Immature natural killer cell (primary cell): ENCODE measurements at regions not wholly inside any gene's neighbourhood (a gene's known extent, or its start where the extent isn't known, plus 50 kb on each side); places are given as distances from the start of the nearest gene placed in this dataset.

ENCODE experiments used
- DNase-seq, 3 donors: peaks; one replicate each; pipeline ENCODE4 v3.0.0; 2022; ENCODE audit warnings: mixed read lengths in 1 of 3
- H3K27ac Mint-ChIP-seq, 6 donors: one replicate each; pipeline ENCODE4 v1.8.0; 2020; ENCODE audit warnings: mixed read lengths in 6 of 6, mild to moderate bottlenecking in 5 of 6, inconsistent platforms in 4 of 6, moderate library complexity in 3 of 6
- H3K27me3 Mint-ChIP-seq, 3 donors: one replicate each; pipeline ENCODE4 v1.8.0; 2020 to 2021; ENCODE audit warnings: low read depth in 3 of 3, mild to moderate bottlenecking in 3 of 3, mixed read lengths in 3 of 3, moderate library complexity in 3 of 3, inconsistent platforms in 1 of 3
- H3K36me3 Mint-ChIP-seq, 3 donors: one replicate each; pipeline ENCODE4 v1.8.0; 2020; ENCODE audit warnings: mixed read lengths in 3 of 3, inconsistent platforms in 2 of 3, mild to moderate bottlenecking in 2 of 3
- H3K4me1 Mint-ChIP-seq, 2 donors: one replicate each; pipeline ENCODE4 v1.8.0; 2020; ENCODE audit warnings: inconsistent platforms in 2 of 2, mild to moderate bottlenecking in 2 of 2, mixed read lengths in 2 of 2, moderate library complexity in 1 of 2
- H3K4me3 Mint-ChIP-seq, 5 donors: one replicate each; pipeline ENCODE4 v1.8.0; 2020; ENCODE audit warnings: mild to moderate bottlenecking in 5 of 5, mixed read lengths in 5 of 5, inconsistent platforms in 3 of 5, moderate library complexity in 3 of 5
- H3K9me3 Mint-ChIP-seq, 6 donors: one replicate each; pipeline ENCODE4 v1.8.0; 2020; ENCODE audit warnings: mild to moderate bottlenecking in 6 of 6, mixed read lengths in 6 of 6, inconsistent platforms in 4 of 6, moderate library complexity in 3 of 6

DNA sequence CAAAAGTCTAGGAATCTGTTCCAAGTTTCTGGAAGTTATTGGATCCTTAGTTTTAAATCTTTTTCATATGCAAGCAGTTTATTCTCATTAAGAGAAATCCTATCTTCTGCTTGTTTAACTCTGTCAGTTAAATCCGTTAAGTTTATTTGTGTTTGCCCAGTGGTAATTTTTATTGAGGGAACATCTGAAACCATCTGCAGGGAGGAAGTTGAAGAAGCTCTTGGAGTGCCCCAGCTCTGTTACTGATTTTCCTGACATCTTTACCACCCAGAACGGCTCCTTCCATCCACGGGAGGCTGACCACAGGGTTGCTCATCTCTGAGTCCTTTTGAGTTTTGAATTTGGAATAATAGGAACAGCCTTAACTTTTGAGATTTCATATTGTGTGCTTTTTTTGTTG is 99.9 kb upstream of the ZNF618 start:
- no peaks in the 10 kb centered on the region for H3K9me3 Mint-ChIP-seq
- no peaks in the 10 kb centered on the region for H3K4me1 Mint-ChIP-seq
- DNase-seq, result no peak

DNA sequence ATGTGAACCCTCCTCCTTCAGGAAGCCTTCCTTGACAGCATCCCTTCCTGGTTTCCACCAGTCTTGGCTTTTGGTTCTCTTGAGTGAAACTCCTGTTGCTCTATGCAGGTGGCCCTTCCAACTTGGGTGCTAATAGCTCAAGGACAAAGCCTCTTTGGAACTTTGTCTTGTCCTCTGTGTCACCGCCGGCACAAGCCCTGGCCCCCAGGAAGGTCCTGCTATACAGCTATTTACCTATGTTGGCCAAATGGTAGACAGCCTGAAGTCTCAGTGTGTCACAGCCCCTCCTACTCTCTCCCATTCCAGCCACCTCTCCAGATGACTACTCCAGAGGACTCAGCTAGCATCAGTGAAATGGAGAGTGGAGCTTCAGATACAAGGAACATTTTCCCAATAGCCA is 94.7 kb upstream of the ZNF618 start:
- Mint-ChIP-seq H3K27me3 (peaks cover 0 to 5% (median 3%) of the 10 kb centered on the region in 3 donors), H3K4me3 (no peak overlapping the region), H3K27ac (no peak overlapping the region), H3K9me3 (no peaks in the 10 kb centered on the region), H3K36me3 (no peaks in the 10 kb centered on the region), H3K4me1 (no peaks in the 10 kb centered on the region)
- no peak for DNase-seq

More for the DNA sequence above, 99.9 kb upstream of the ZNF618 start:
- Mint-ChIP-seq H3K27me3 (peaks cover 1 to 6% (median 4%) of the 10 kb centered on the region in 3 donors), H3K27ac (no peak overlapping the region), H3K36me3 (no peaks in the 10 kb centered on the region), H3K4me3 (no peak overlapping the region)

DNA sequence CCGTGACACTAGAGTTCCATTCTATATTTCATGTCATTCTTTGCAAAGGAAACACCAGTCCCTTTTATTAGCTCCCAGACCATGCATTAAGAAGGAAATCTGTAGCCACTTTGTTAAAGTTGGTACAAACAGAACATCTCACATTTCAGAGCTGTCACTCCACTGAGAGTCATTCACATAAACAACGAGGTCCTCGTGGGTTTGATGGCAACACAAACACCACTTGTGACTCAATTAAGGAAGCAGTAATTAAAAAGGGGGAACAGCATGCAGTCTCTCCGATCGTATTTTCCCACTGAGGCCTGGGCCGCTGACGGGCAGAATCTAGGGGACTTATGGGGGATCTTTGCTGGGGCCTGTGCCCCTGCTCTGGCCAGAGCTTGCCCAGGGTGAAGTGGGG is 94.2 kb upstream of the ZNF618 start:
- Mint-ChIP-seq H3K9me3 (no peaks in the 10 kb centered on the region), H3K36me3 (no peaks in the 10 kb centered on the region), H3K27ac (no peak overlapping the region), H3K4me1 (no peaks in the 10 kb centered on the region), H3K27me3 (peaks cover 0 to 5% (median 3%) of the 10 kb centered on the region in 3 donors), H3K4me3 (no peak overlapping the region)
- no peak for DNase-seq

DNA sequence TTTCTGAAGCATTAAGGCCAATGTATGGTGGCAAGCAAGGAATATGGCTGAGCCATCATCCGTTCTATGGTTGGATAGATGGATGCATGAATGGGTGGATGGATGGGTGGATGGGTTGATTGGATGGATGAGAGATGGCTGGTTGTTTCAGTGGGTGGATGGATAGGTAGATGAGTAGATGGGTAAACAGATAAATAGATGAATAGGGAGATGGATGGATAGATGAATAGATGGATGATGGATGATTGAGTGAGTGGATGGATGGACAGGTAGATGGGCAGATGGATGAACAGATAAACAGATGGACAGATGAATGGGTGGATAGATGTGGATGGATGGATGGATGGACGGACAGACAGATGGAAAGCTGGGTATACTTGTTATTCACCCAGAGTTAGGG is 92.6 kb upstream of the ZNF618 start:
- Mint-ChIP-seq H3K4me3 (no peak overlapping the region), H3K36me3 (no peaks in the 10 kb centered on the region), H3K27me3 (peaks cover 0 to 5% (median 3%) of the 10 kb centered on the region in 3 donors), H3K4me1 (no peaks in the 10 kb centered on the region), H3K9me3 (no peaks in the 10 kb centered on the region), H3K27ac (no peak overlapping the region)
- DNase-seq, result no peak

DNA sequence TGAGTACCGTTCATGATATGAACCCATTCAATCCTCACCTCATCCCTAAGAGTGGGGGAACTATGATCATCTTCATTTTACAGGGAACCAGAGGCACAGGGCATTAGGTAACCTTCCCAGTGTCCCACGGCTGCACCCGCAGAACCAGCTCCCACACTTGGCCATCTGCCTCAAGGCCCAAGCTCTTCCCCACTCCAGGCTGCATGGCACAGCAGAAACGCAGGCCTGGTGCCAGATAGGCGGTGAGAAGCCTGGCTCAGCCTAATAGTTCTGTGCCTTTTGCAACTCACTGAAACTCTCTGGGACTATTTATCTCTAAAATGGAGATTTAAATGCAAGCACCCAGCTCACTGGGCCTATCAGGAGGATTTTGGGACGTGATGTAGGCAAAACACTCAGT is 90.8 kb upstream of the ZNF618 start:
- no peaks in the 10 kb centered on the region for H3K4me1 Mint-ChIP-seq
- no peak for DNase-seq
- no peak overlapping the region for H3K4me3 Mint-ChIP-seq
- no peaks in the 10 kb centered on the region for H3K9me3 Mint-ChIP-seq
- H3K27ac Mint-ChIP-seq, result no peak overlapping the region
- H3K36me3 Mint-ChIP-seq, result no peaks in the 10 kb centered on the region
- H3K27me3 Mint-ChIP-seq, result peaks cover 0 to 5% (median 3%) of the 10 kb centered on the region in 3 donors

DNA sequence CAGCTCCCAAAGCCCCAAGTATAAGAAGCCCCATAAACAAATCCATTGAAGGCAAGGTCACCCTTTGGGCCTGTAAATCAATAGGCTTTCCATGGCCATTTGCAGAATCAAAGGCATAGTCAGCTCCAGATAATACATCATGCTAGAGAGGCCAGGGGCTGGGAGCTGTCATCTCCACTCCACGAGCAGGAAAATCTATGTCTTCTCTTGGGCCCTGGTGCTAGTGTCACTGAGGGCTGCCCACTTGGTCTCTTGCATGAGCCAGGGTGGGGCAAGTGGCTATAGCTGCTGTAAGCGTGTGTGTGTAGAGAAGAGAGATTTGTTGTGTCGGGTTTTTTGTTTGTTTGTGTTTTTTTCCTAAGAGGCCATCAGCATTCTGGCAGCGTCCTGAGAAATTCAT is 90.0 kb upstream of the ZNF618 start:
- DNase-seq, result no peak
- no peak overlapping the region for H3K27ac Mint-ChIP-seq
- no peaks in the 10 kb centered on the region for H3K4me1 Mint-ChIP-seq
- H3K36me3 Mint-ChIP-seq, result no peaks in the 10 kb centered on the region
- peaks cover 0 to 5% (median 3%) of the 10 kb centered on the region in 3 donors for H3K27me3 Mint-ChIP-seq
- no peaks in the 10 kb centered on the region for H3K9me3 Mint-ChIP-seq
- H3K4me3 Mint-ChIP-seq, result no peak overlapping the region

DNA sequence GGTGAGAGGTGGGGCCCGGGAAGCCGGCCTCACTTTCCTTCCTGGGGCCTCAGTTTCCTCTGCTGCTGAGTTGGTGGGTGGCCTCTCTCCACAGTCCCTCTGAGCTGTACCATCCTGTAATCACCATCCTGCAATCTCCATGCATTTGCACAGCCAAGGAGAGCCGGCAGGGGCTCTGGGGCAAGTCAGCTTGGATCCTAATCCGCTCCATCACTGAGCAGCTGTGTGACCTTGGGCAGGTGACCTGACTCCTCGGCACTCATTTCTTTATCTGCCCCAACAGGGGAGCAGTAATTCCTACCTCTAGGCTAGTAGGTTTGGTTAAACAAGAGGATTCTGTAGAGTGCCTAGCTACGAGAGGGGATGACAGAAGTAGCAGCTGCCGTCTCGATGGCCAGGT is 88.2 kb upstream of the ZNF618 start:
- DNase-seq, result no peak
- Mint-ChIP-seq H3K4me3 (no peak overlapping the region), H3K36me3 (no peaks in the 10 kb centered on the region), H3K27me3 (peaks cover 0 to 5% (median 2%) of the 10 kb centered on the region in 3 donors), H3K4me1 (no peaks in the 10 kb centered on the region), H3K27ac (no peak overlapping the region), H3K9me3 (no peaks in the 10 kb centered on the region)

DNA sequence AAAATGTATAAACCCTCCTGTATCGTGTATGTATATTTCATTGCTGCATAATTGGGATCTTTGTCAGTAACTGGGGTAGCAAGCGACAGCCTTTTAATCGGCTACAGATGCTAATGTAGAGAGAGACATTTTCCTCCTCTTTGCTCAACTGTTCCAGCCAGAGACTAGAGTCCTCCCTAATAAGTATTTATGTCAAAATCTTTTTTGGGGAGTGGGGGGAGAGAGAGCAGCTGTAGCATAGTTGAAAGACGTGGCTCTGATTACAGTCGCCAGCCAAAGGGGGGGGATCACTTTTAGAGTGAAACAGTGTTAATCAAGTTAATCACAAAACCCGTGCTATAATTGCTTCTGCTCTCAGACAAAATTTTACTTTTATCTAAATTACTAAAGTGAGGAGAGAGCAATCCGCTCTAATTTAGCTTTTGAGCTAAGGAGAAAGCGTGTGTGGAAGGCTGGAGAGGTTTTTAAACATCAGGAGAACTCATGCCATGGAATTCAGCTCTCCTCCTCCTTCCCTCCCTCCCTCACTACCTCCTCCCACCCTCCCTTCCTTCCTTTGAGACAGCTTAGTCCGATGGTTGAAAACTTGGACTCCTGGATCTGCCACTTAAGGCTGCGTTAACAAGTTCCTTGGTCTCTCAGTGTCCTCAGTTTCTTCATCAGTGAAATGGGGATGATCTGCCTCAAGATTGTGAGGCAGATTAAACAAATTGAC is 87.3 kb upstream of the ZNF618 start:
- Mint-ChIP-seq H3K36me3 (no peaks in the 10 kb centered on the region), H3K27me3 (peaks cover 0 to 2% (median 2%) of the 10 kb centered on the region in 3 donors), H3K9me3 (no peaks in the 10 kb centered on the region), H3K4me3 (no peak overlapping the region), H3K4me1 (no peaks in the 10 kb centered on the region), H3K27ac (no peak overlapping the region)
- no peak for DNase-seq

DNA sequence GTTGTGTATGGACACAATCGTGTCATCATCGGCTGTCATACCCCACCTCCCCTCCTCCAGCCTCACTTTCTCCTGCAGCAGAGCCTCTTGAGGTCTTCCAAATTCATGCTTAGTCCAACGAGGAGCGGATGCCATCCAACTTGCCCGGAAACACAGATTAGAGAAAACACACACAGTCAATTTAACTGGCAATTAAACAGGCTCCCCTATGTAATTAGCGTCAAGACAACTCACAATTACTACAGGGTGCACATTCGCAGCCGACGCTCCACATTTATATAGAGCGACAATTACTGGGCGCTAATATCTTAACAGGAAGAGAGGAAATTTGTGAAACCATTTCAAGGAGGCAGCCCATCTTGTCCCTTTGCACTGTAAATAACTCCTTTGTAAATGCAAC is 86.0 kb upstream of the ZNF618 start:
- Mint-ChIP-seq H3K36me3 (no peaks in the 10 kb centered on the region), H3K4me3 (no peak overlapping the region), H3K9me3 (no peaks in the 10 kb centered on the region)

DNA sequence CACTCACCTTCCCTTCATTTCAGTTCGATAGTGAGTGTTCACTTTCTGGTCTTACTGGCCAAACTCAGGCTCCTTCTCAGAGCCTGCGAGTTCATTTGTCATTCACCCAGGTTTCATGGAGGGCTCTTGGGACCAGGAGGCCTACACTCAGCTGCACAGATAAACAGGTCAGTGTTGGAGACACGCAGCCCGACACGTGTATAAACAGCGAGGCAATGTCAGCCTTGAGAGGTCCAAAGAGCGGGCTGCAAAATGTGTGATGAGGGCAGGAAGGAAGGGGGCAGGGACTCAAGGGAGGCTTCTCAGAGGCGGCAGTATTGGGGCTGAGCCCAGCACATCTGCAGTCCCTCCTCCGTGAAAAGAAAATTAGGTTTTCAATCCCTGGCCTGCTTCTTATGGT is 82.6 kb upstream of the ZNF618 start:
- DNase-seq, result no peak
- no peak overlapping the region for H3K4me3 Mint-ChIP-seq
- peaks cover 0 to 4% (median 0%) of the 10 kb centered on the region in 3 donors for H3K27me3 Mint-ChIP-seq
- H3K27ac Mint-ChIP-seq, result no peak overlapping the region
- H3K4me1 Mint-ChIP-seq, result no peaks in the 10 kb centered on the region
- H3K36me3 Mint-ChIP-seq, result peaks cover 0 to 4% (median 0%) of the 10 kb centered on the region in 3 donors
- H3K9me3 Mint-ChIP-seq, result no peaks in the 10 kb centered on the region

More for the DNA sequence above, 86.0 kb upstream of the ZNF618 start:
- Mint-ChIP-seq H3K27ac (no peak overlapping the region), H3K27me3 (peaks cover 0 to 2% (median 2%) of the 10 kb centered on the region in 3 donors), H3K4me1 (no peaks in the 10 kb centered on the region)
- DNase-seq, result no peak

DNA sequence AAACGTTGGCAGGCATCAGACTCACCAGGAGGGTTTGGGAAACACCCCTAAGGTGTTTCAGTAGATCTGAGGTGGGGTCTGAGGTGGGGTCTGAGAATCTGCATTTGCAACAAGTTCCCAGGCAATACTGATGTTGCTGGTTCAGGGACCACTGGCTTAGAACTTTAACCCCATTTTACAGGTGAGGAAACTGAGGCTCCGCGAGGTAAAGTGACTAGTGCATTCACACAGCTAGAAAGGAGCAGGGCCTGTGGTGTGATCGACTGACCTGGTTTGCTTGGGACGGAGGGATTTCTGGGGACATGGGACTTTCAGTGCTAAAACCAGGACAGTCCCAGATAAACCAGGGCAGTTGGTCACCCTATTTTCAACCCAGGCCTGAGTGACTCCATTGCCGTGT is 81.4 kb upstream of the ZNF618 start:
- Mint-ChIP-seq H3K4me1 (no peaks in the 10 kb centered on the region), H3K9me3 (no peaks in the 10 kb centered on the region), H3K27me3 (peaks cover 0 to 4% (median 0%) of the 10 kb centered on the region in 3 donors), H3K27ac (no peak overlapping the region), H3K4me3 (no peak overlapping the region), H3K36me3 (peaks cover 0 to 4% (median 0%) of the 10 kb centered on the region in 3 donors)
- DNase-seq, result no peak

DNA sequence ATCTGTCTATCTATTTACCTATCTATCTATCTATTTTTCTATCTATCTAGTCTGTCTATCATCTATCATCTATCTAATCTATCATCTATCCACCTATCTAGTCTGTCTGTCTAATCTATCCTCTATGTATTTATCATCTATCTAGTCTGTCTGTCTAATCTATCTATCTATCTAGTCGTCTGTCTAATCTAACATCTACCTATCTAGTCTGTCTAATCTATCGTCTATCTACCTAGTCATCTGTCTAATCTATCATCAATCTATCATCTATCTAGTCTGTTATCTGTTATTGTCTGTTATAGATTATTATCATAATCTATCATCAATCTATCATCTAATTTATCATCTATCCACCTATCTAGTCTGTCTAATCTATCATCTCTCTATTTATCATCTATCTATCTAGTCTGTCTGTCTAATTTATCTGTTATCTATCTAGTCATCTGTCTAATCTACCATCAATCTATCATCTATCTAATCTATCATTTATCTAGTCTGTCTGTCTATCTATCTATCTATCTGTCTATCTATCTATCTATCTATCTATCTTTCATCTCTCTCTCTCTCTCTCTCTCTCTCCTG is 80.2 kb upstream of the ZNF618 start:
- no peak overlapping the region for H3K27ac Mint-ChIP-seq
- H3K9me3 Mint-ChIP-seq, result no peaks in the 10 kb centered on the region
- no peak for DNase-seq
- no peaks in the 10 kb centered on the region for H3K4me1 Mint-ChIP-seq
- H3K27me3 Mint-ChIP-seq, result peaks cover 0 to 5% (median 0%) of the 10 kb centered on the region in 3 donors
- H3K4me3 Mint-ChIP-seq, result no peak overlapping the region
- peaks cover 0 to 4% (median 0%) of the 10 kb centered on the region in 3 donors for H3K36me3 Mint-ChIP-seq

DNA sequence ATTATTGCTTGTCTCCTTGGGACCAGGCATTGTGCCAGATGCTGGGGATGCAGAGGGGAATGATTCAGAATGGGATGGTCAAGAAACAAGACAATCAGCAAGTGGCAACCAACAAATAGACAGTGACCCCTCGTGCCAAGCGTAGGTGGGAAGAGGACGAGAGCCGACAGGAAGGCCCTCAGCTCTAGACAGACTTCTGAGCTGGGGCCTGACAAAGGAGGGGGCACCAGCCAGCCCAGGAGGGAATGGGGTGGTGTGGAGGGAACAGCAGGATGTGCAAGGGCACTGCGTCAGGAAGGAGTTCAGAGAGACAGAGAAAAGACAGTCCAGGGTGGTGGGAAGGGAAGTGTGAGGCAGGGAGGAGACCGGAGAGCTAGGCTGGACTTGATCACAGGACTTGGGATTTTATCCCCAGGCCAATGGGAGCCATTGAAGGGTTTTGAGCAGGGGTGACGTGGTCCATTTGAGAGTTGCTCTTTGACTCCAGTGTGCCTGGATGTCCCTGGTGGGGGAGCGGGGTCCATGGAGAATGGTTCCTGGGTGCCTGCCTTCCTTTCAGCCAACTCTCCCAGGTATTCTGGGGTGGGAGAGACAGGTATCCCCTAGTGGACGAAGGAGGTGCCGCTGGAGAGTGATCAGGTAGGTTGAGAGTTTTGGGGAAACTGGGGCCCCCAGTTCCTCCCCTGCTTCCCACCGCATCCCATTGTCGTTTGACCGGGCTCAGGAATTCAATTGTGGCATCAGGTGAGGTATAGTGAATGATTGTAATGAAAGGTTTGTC is 79.3 kb upstream of the ZNF618 start:
- Mint-ChIP-seq H3K27me3 (peaks cover 0 to 6% (median 0%) of the 10 kb centered on the region in 3 donors), H3K4me3 (no peak overlapping the region), H3K36me3 (peaks cover 0 to 4% (median 0%) of the 10 kb centered on the region in 3 donors), H3K4me1 (no peaks in the 10 kb centered on the region), H3K9me3 (no peaks in the 10 kb centered on the region), H3K27ac (no peak overlapping the region)
- DNase-seq, result no peak
